ENCODE measurements at regions not wholly inside any gene's neighbourhood (a gene's known extent, or its start where the extent isn't known, plus 50 kb on each side); places are given as distances from the start of the nearest gene placed in this dataset.

GRCh38 chr5:165722401-165722800, 2217.0 kb downstream of the MAT2B start:
- Histone ChIP-seq H3K4me2 (ENCODE audit: low read depth, low read length) (no peak overlapping the region), H3K79me2 (ENCODE audit: insufficient read depth, low read length) (no peaks in the 10 kb centered on the region), H3K36me3 (replicated peaks in 1 of 2; ENCODE audit: control insufficient read depth in 1 of 2, insufficient read depth in 2 of 2, low read length in 2 of 2) (no peaks in the 10 kb centered on the region), H3K9me3 (ENCODE audit: low read length) (peaks cover 75% of the 10 kb centered on the region), H3K9ac (ENCODE audit: insufficient read depth, low read depth, low read length) (no peak overlapping the region), H4K20me1 (ENCODE audit: insufficient read depth, low read length) (no peaks in the 10 kb centered on the region), H3K4me1 (ENCODE audit: insufficient read depth, low read length) (no peaks in the 10 kb centered on the region), H2AFZ (ENCODE audit: low read length) (no peak overlapping the region), H3K4me3 (replicated peaks in 1 of 3; ENCODE audit: insufficient read depth in 1 of 3, low read depth in 2 of 3, low read length in 3 of 3) (no peak overlapping the region), H3K27me3 (ENCODE audit: control insufficient read depth in 1 of 2, insufficient read depth in 2 of 2, low read length in 2 of 2) (no peaks in the 10 kb centered on the region), H3K27ac (ENCODE audit: extremely low read length, insufficient read depth, low read length) (no peak overlapping the region)
- FAIRE-seq (no peak), ATAC-seq (no peak), DNase-seq (ENCODE audit: low spot score) (no peak)
- BruUV-seq (replicated peaks), result no TSS peak
- intact Hi-C loops (cut with micrococcal nuclease; ENCODE audit: unreplicated experiment) (no loop called here), in situ Hi-C loops (cut with HindIII; ENCODE audit: extremely low pct_ligation_motif_present, low pct_unique_long_range_greater_than_20kb) (no loop called here)
- no peak for TF ChIP-seq ZNF652 (CRISPR knock-in tag; IDR thresholded peaks at IDR 0.05; ENCODE audit: borderline replicate concordance, low read depth)
- TF ChIP-seq TRIM22 (IDR thresholded peaks at IDR 0.05), result no peak
- TF ChIP-seq PATZ1 (CRISPR knock-in tag; IDR thresholded peaks at IDR 0.05), result no peak
- TF ChIP-seq HNRNPH1 (optimal IDR thresholded peaks at IDR 0.05; ENCODE audit: low read depth, low read length), result no peak
- no peak for TF ChIP-seq ATAD3A (CRISPR knock-in tag; IDR thresholded peaks at IDR 0.05)
- TF ChIP-seq ATF1 (CRISPR knock-in tag; IDR thresholded peaks at IDR 0.05), result no peak
- TF ChIP-seq ZSCAN31 (CRISPR knock-in tag; IDR thresholded peaks at IDR 0.05; ENCODE audit: low read depth), result no peak
- TF ChIP-seq ZNF44 (CRISPR knock-in tag; IDR thresholded peaks at IDR 0.05), result no peak
- TF ChIP-seq ZNF557 (CRISPR knock-in tag; IDR thresholded peaks at IDR 0.05), result no peak
- TF ChIP-seq MIER2 (CRISPR knock-in tag; IDR thresholded peaks at IDR 0.05), result no peak
- TF ChIP-seq ZNF20 (CRISPR knock-in tag; IDR thresholded peaks at IDR 0.05), result no peak
- no peak for TF ChIP-seq NFYB (CRISPR knock-in tag; IDR thresholded peaks at IDR 0.05)
- WGBS (ENCODE audit: low lambda C conversion rate), result 6% methylated on average over 2 of the region's 2 CpGs
- POLR2A ChIA-PET, result no interaction called here
- CTCF ChIA-PET (ENCODE audit: low intra/inter-chr PET ratio, low total read pairs), result no interaction called here
